Hypothalamus (tissue), 51 donors: ENCODE measurements at regions not wholly inside any gene's neighbourhood (a gene's known extent, or its start where the extent isn't known, plus 50 kb on each side); places are given as distances from the start of the nearest gene placed in this dataset.
"Not testable (repeated sequence)": the region's sequence is repeated elsewhere in the genome, so short reads cannot be mapped to it uniquely, and the experiment has no call there.

Experiments used
- DNase-seq, 51 donors: peaks; one replicate each; lab custom pipeline; 2025; lab: John Stamatoyannopoulos, UW

- DNase-seq: no peak
Observed at GRCh38 chr9:25094518-25094917, 548.8 kb upstream of the IZUMO3 start.

- DNase-seq: no peak
Observed at GRCh38 chr9:25078202-25078601, 532.5 kb upstream of the IZUMO3 start.

GRCh38 chr9:25048098-25048724, 502.5 kb upstream of the IZUMO3 start:
- no peak for DNase-seq

- DNase-seq: not testable (repeated sequence)
Observed at GRCh38 chr9:25045469-25045868, 499.8 kb upstream of the IZUMO3 start.

GRCh38 chr9:25029743-25030142, 484.0 kb upstream of the IZUMO3 start:
- no peak for DNase-seq

- no peak for DNase-seq
Observed at GRCh38 chr9:25025686-25026085, 480.0 kb upstream of the IZUMO3 start.

- no peak for DNase-seq
Observed at GRCh38 chr9:25025156-25025555, 479.5 kb upstream of the IZUMO3 start.

GRCh38 chr9:25017779-25018178, 472.1 kb upstream of the IZUMO3 start:
- DNase-seq: no peak

GRCh38 chr9:25010027-25010662, 464.4 kb upstream of the IZUMO3 start:
- DNase-seq: no peak

- DNase-seq: no peak
Observed at GRCh38 chr9:25003686-25004085, 458.0 kb upstream of the IZUMO3 start.

GRCh38 chr9:24986331-24986730, 440.6 kb upstream of the IZUMO3 start:
- no peak for DNase-seq

- DNase-seq: not testable (repeated sequence)
Observed at GRCh38 chr9:24970780-24971179, 425.1 kb upstream of the IZUMO3 start.

GRCh38 chr9:24961762-24962161, 416.1 kb upstream of the IZUMO3 start:
- DNase-seq: no peak

- DNase-seq: no peak
Observed at GRCh38 chr9:24953070-24953469, 407.4 kb upstream of the IZUMO3 start.

- DNase-seq: no peak
Observed at GRCh38 chr9:24939109-24939850, 393.6 kb upstream of the IZUMO3 start.

GRCh38 chr9:24936117-24936516, 390.4 kb upstream of the IZUMO3 start:
- DNase-seq: no peak

GRCh38 chr9:24932785-24933184, 387.1 kb upstream of the IZUMO3 start:
- no peak for DNase-seq

GRCh38 chr9:24931894-24932293, 386.2 kb upstream of the IZUMO3 start:
- no peak for DNase-seq

GRCh38 chr9:24912767-24913166, 367.1 kb upstream of the IZUMO3 start:
- DNase-seq: no peak

- peak in 1 of 51 donors; percentile 1 for DNase-seq
Observed at GRCh38 chr9:24901319-24901718, 355.6 kb upstream of the IZUMO3 start.

GRCh38 chr9:24900179-24900578, 354.5 kb upstream of the IZUMO3 start:
- DNase-seq: no peak

GRCh38 chr9:24899463-24899862, 353.8 kb upstream of the IZUMO3 start:
- no peak for DNase-seq
